GM10248 (cell line): ENCODE measurements at regions not wholly inside any gene's neighbourhood (a gene's known extent, or its start where the extent isn't known, plus 50 kb on each side); places are given as distances from the start of the nearest gene placed in this dataset.
A peak's percentile ranks its signal among the peaks of the same experiment; 100 is the strongest.

ENCODE experiments used
- CTCF ChIA-PET: fragments of 300-600 bp; sonication (Branson Sonifier 250); formaldehyde crosslinking; extraction: SDS; loops from one replicate; lab custom pipeline; 2021; ENCODE audit warnings: antibody characterized with exemption; lab: Yijun Ruan, JAX
- POLR2A ChIA-PET: fragments of 350-650 bp; sonication (Branson Sonifier 250); formaldehyde crosslinking; extraction: SDS; loops from one replicate; lab custom pipeline; 2020; ENCODE audit warnings: antibody characterized with exemption; lab: Yijun Ruan, JAX
- DNase-seq: peaks from one replicate; pipeline ENCODE4 v3.0.0; 2012; ENCODE audit errors: extremely low spot score
- CTCF ChIP-seq: IDR thresholded peaks from 2 replicates; pipeline ENCODE4 v1.5.1; 2012; ENCODE audit warnings: mild to moderate bottlenecking, low read depth; ENCODE audit errors: extremely low read depth, missing control alignments, control extremely low read depth

GRCh38 chr4:126715067-126715466 lies 917.7 kb upstream of the INTU start:
- ChIA-PET POLR2A (no interaction called here), CTCF (no interaction called here)
- no peak for DNase-seq
- TF ChIP-seq CTCF: no peak

GRCh38 chr4:126715681-126716080 lies 917.1 kb upstream of the INTU start:
- ChIA-PET POLR2A (no interaction called here), CTCF (no interaction called here)
- DNase-seq: no peak
- TF ChIP-seq CTCF: no peak

GRCh38 chr4:126718136-126718535 lies 914.6 kb upstream of the INTU start:
- no peak for TF ChIP-seq CTCF
- peak; percentile 15 for DNase-seq
- ChIA-PET CTCF (no interaction called here), POLR2A (no interaction called here)

GRCh38 chr4:126719852-126720251 lies 912.9 kb upstream of the INTU start:
- DNase-seq: no peak
- CTCF ChIA-PET: no interaction called here
- no peak for TF ChIP-seq CTCF
- POLR2A ChIA-PET: no interaction called here

- CTCF ChIA-PET: no interaction called here
- no peak for DNase-seq
- POLR2A ChIA-PET: no interaction called here
- TF ChIP-seq CTCF: no peak
Measured at GRCh38 chr4:126725906-126726305, 906.9 kb upstream of the INTU start.

- no peak for TF ChIP-seq CTCF
- ChIA-PET CTCF (no interaction called here), POLR2A (no interaction called here)
- no peak for DNase-seq
Measured at GRCh38 chr4:126727461-126727860, 905.3 kb upstream of the INTU start.

- no peak for TF ChIP-seq CTCF
- ChIA-PET CTCF (no interaction called here), POLR2A (no interaction called here)
- DNase-seq: no peak
Measured at GRCh38 chr4:126731062-126731461, 901.7 kb upstream of the INTU start.
